ENCODE measurements at regions not wholly inside any gene's neighbourhood (a gene's known extent, or its start where the extent isn't known, plus 50 kb on each side); places are given as distances from the start of the nearest gene placed in this dataset.

- ChIA-PET POLR2A (no interaction called here), CTCF (interaction anchor here (0.7 kb wide), 1 partner anchor 130 kb away, joined by 3 read pairs; no protein-coding TSS in a partner anchor)
- intact Hi-C loops (cut with micrococcal nuclease) = no loop called here
- Mint-ChIP-seq H3K27ac (ENCODE audit: low read depth, unreplicated experiment) (no peak overlapping the region), H3K27me3 (ENCODE audit: insufficient read depth, unreplicated experiment) (peaks cover 50% of the 10 kb centered on the region), H3K4me1 (ENCODE audit: insufficient read depth, unreplicated experiment) (no peaks in the 10 kb centered on the region), H3K9me3 (ENCODE audit: unreplicated experiment) (no peaks in the 10 kb centered on the region), H3K36me3 (ENCODE audit: insufficient read depth, unreplicated experiment) (no peaks in the 10 kb centered on the region), H3K4me3 (ENCODE audit: unreplicated experiment) (no peak overlapping the region)
- BruUV-seq (replicated peaks) = no TSS peak
- DNase-seq (ENCODE audit: unreplicated experiment) = no peak
- no peak for TF ChIP-seq CTCF (IDR thresholded peaks at IDR 0.05; ENCODE audit: unreplicated experiment)
These were observed 188.6 kb downstream of the MDFIC start for GRCh38 chr7:115110523-115110922.

GRCh38 chr7:115106316-115106715, 184.4 kb downstream of the MDFIC start:
- Mint-ChIP-seq H3K4me3 (ENCODE audit: unreplicated experiment) (no peak overlapping the region), H3K27ac (ENCODE audit: low read depth, unreplicated experiment) (no peak overlapping the region), H3K36me3 (ENCODE audit: insufficient read depth, unreplicated experiment) (no peaks in the 10 kb centered on the region), H3K9me3 (ENCODE audit: unreplicated experiment) (no peaks in the 10 kb centered on the region), H3K27me3 (ENCODE audit: insufficient read depth, unreplicated experiment) (peaks cover 12% of the 10 kb centered on the region), H3K4me1 (ENCODE audit: insufficient read depth, unreplicated experiment) (no peaks in the 10 kb centered on the region)
- BruUV-seq (replicated peaks) = no TSS peak
- CTCF ChIA-PET = no interaction called here
- no peak for DNase-seq (ENCODE audit: unreplicated experiment)
- TF ChIP-seq CTCF (IDR thresholded peaks at IDR 0.05; ENCODE audit: unreplicated experiment) = no peak
- intact Hi-C loops (cut with micrococcal nuclease) = no loop called here
- POLR2A ChIA-PET = no interaction called here

- CTCF ChIA-PET = no interaction called here
- no peaks in the 10 kb centered on the region for H3K27me3 Mint-ChIP-seq (ENCODE audit: insufficient read depth, unreplicated experiment)
- peaks cover 5% of the 10 kb centered on the region for H3K4me1 Mint-ChIP-seq (ENCODE audit: insufficient read depth, unreplicated experiment)
- H3K4me3 Mint-ChIP-seq (ENCODE audit: unreplicated experiment) = no peak overlapping the region
- POLR2A ChIA-PET = no interaction called here
- H3K36me3 Mint-ChIP-seq (ENCODE audit: insufficient read depth, unreplicated experiment) = no peaks in the 10 kb centered on the region
- no TSS peak for BruUV-seq (replicated peaks)
- no peak for DNase-seq (ENCODE audit: unreplicated experiment)
- no peak for TF ChIP-seq CTCF (IDR thresholded peaks at IDR 0.05; ENCODE audit: unreplicated experiment)
- H3K27ac Mint-ChIP-seq (ENCODE audit: low read depth, unreplicated experiment) = no peak overlapping the region
- H3K9me3 Mint-ChIP-seq (ENCODE audit: unreplicated experiment) = no peaks in the 10 kb centered on the region
- intact Hi-C loops (cut with micrococcal nuclease) = no loop called here
These were observed 180.8 kb downstream of the MDFIC start for GRCh38 chr7:115102738-115103137.

- CTCF ChIA-PET = no interaction called here
- no peak for DNase-seq (ENCODE audit: unreplicated experiment)
These were observed 179.3 kb downstream of the MDFIC start for GRCh38 chr7:115101199-115101598.

More at GRCh38 chr7:115101199-115101598, 179.3 kb downstream of the MDFIC start:
- Mint-ChIP-seq H3K4me3 (ENCODE audit: unreplicated experiment) (no peak overlapping the region), H3K9me3 (ENCODE audit: unreplicated experiment) (no peaks in the 10 kb centered on the region), H3K4me1 (ENCODE audit: insufficient read depth, unreplicated experiment) (peaks cover 11% of the 10 kb centered on the region), H3K27me3 (ENCODE audit: insufficient read depth, unreplicated experiment) (no peaks in the 10 kb centered on the region), H3K27ac (ENCODE audit: low read depth, unreplicated experiment) (no peak overlapping the region), H3K36me3 (ENCODE audit: insufficient read depth, unreplicated experiment) (no peaks in the 10 kb centered on the region)
- intact Hi-C loops (cut with micrococcal nuclease) = no loop called here
- BruUV-seq (replicated peaks) = no TSS peak
- POLR2A ChIA-PET = no interaction called here
- no peak for TF ChIP-seq CTCF (IDR thresholded peaks at IDR 0.05; ENCODE audit: unreplicated experiment)
